Liver (tissue), 8 donors: ENCODE measurements at regions not wholly inside any gene's neighbourhood (a gene's known extent, or its start where the extent isn't known, plus 50 kb on each side); places are given as distances from the start of the nearest gene placed in this dataset.

Source experiments
- DNase-seq: peaks from one replicate; pipeline ENCODE4 v3.0.0-alpha.2; 2017; ENCODE audit warnings: low spot score
- H3K27ac ChIP-seq, 2 donors: one replicate each; pipeline ENCODE4 v1.7.0; 2013; ENCODE audit warnings: inconsistent platforms in 2 of 2, low read length in 2 of 2, control low read depth in 1 of 2, low read depth in 1 of 2, mild to moderate bottlenecking in 1 of 2
- H3K27me3 ChIP-seq, 4 donors: one replicate each; pipeline versions ENCODE4 v1.6.1 to v1.7.0; 2013; ENCODE audit warnings: low read length in 3 of 4, inconsistent platforms in 1 of 4, mild to moderate bottlenecking in 1 of 4, moderate library complexity in 1 of 4; ENCODE audit not compliant: control insufficient read depth in 4 of 4, insufficient read depth in 4 of 4
- H3K36me3 ChIP-seq, 4 donors: one replicate each; pipeline versions ENCODE4 v1.6.1 to v1.7.0; 2013; ENCODE audit warnings: low read length in 3 of 4, mild to moderate bottlenecking in 3 of 4, low read depth in 1 of 4, moderate library complexity in 1 of 4; ENCODE audit not compliant: control insufficient read depth in 4 of 4, insufficient read depth in 3 of 4
- H3K4me1 ChIP-seq, 4 donors: one replicate each; pipeline versions ENCODE4 v1.6.1 to v1.7.0; 2013; ENCODE audit warnings: low read length in 3 of 4, mild to moderate bottlenecking in 3 of 4, moderate library complexity in 1 of 4; ENCODE audit not compliant: control insufficient read depth in 4 of 4, insufficient read depth in 4 of 4
- H3K4me3 ChIP-seq, 3 donors: one replicate each; pipeline versions ENCODE4 v1.6.1 to v1.7.0; 2013; ENCODE audit warnings: low read length in 3 of 3, control low read depth in 1 of 3, low read depth in 1 of 3, mild to moderate bottlenecking in 1 of 3
- H3K9ac ChIP-seq, 2 donors: one replicate each; pipeline ENCODE4 v1.7.0; 2013; ENCODE audit warnings: low read length in 2 of 2, mild to moderate bottlenecking in 2 of 2, moderate library complexity in 2 of 2, control low read depth in 1 of 2, low read depth in 1 of 2
- H3K9me3 ChIP-seq, 4 donors: one replicate each; pipeline versions ENCODE4 v1.6.1 to v1.7.0; 2013; ENCODE audit warnings: low read length in 3 of 4; ENCODE audit not compliant: control insufficient read depth in 4 of 4
- EGR1 ChIP-seq, 2 donors: IDR thresholded peaks; 2 replicates each; pipeline ENCODE4 v1.6.1; 2016 to 2018; ENCODE audit warnings: antibody characterized with exemption in 2 of 2, low read depth in 2 of 2
- FOXA1 ChIP-seq: IDR thresholded peaks from 2 replicates; pipeline ENCODE4 v1.6.1; 2016; ENCODE audit warnings: antibody characterized with exemption
- GABPA ChIP-seq, 2 donors: IDR thresholded peaks in 1 of 2; conservative IDR thresholded peaks in 1 of 2; 2 replicates each; pipeline ENCODE4 v1.6.1; 2016; ENCODE audit warnings: antibody characterized with exemption in 2 of 2, mild to moderate bottlenecking in 1 of 2, moderate library complexity in 1 of 2
- HNF4A ChIP-seq, 2 donors: conservative IDR thresholded peaks; 2 replicates each; pipeline ENCODE4 v1.6.1; 2016; ENCODE audit warnings: antibody characterized with exemption in 2 of 2, mild to moderate bottlenecking in 2 of 2
- HNF4G ChIP-seq: IDR thresholded peaks from 2 replicates; pipeline ENCODE4 v1.6.1; 2016; ENCODE audit warnings: antibody characterized with exemption
- JUND ChIP-seq, 2 donors: IDR thresholded peaks; 2 replicates each; pipeline ENCODE4 v1.6.1; 2016; ENCODE audit warnings: antibody characterized with exemption in 2 of 2
- NR2F2 ChIP-seq: IDR thresholded peaks from 2 replicates; pipeline ENCODE4 v1.6.1; 2016; ENCODE audit warnings: antibody characterized with exemption
- RAD21 ChIP-seq, 2 donors: IDR thresholded peaks; 2 replicates each; pipeline ENCODE4 v1.6.1; 2016; ENCODE audit warnings: antibody characterized with exemption in 2 of 2, mild to moderate bottlenecking in 2 of 2
- RXRA ChIP-seq, 2 donors: IDR thresholded peaks; 2 replicates each; pipeline ENCODE4 v1.6.1; 2017 to 2018; ENCODE audit warnings: antibody characterized with exemption in 2 of 2, mild to moderate bottlenecking in 1 of 2
- TAF1 ChIP-seq: conservative IDR thresholded peaks from 2 replicates; pipeline ENCODE4 v1.6.1; 2016; ENCODE audit warnings: antibody characterized with exemption, mild to moderate bottlenecking
- YY1 ChIP-seq: IDR thresholded peaks from 2 replicates; pipeline ENCODE4 v1.6.1; 2016; ENCODE audit warnings: antibody characterized with exemption, mild to moderate bottlenecking
- WGBS: extraction: QIAGEN DNeasy Blood & Tissue Kit; methylation state at CpG from one replicate; pipeline ENCODE4 v1.1.7; 2013; 5-methylcytosine and 5-hydroxymethylcytosine counted together
- TF ChIP-seq, protein P1 (sequence below): IDR thresholded peaks from 2 replicates; pipeline ENCODE4 v1.6.1; 2016; ENCODE audit warnings: antibody characterized with exemption
- TF ChIP-seq, protein P2 (sequence below): IDR thresholded peaks from 2 replicates; pipeline ENCODE4 v1.6.1; 2016; ENCODE audit warnings: antibody characterized with exemption
- TF ChIP-seq, protein P3 (sequence below): IDR thresholded peaks from 2 replicates; pipeline ENCODE4 v1.6.1; 2016; ENCODE audit warnings: antibody characterized with exemption
- TF ChIP-seq, protein P4 (sequence below): fragments of 150-350 bp; IDR thresholded peaks from 2 replicates; pipeline ENCODE4 v1.5.1; 2017; ENCODE audit warnings: improper control_type of control experiment, low read depth, low read length; ENCODE audit not compliant: missing input control
- TF ChIP-seq, protein P5 (sequence below): IDR thresholded peaks from 2 replicates; pipeline ENCODE4 v1.6.1; 2016; ENCODE audit warnings: antibody characterized with exemption, mild to moderate bottlenecking
- donor health status: healthy.
- donor health status: healthy.
- donor health status: healthy.
- donor health status: healthy.
- donor health status: healthy.

DNA sequence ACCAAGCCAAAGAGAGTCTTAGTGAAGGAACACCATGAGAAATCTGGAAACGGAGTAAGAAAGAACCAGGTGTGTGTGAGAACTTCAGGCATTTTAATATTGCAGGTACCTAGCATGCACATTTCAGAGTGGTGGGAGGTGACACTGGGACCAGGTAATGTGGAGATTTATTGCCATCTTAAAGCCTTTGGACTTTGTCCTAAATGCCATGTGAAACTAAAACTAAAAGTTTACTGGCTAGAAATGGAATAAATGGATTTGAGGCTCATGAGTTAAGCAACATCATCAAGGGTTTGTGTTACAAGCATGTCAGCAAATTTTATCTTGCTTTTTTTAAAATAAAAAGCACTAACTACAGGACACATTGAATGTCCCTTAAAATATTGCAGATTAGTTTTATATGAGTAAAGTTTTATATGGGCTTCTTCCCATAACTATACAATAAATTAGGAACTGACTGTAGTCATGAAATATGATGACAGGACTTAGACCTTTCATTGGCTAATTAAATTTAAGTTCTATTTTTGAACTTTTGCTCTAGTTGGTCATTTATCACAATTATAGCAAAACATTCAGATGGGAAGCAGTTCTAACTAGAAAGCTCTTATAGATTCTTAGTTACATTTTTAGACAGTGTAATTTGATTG is 721.1 kb upstream of the NOVA1 start:
- no peak for DNase-seq
- H3K9me3 ChIP-seq: no peaks in the 10 kb centered on the region

DNA sequence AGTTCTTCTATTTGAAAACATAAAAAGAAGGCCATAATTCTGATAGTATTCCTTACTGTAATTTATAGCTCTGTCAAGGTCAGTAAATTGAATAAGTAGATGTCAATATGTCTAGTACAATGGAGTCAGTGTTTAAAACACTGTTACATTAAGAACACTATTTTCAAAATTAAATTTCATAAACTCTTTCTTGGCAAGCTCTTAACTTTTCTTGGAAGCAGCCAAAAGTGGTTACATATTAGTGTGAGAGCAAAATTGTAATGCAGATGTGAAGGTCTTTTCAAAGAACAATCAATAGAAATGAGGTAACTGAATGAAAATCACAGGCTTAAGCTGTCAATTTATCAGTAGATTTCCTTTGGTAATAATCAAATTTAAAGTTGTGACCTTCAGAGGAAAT is 722.4 kb upstream of the NOVA1 start:
- Histone ChIP-seq H3K4me1 (no peaks in the 10 kb centered on the region), H3K27me3 (no peaks in the 10 kb centered on the region), H3K4me3 (no peak overlapping the region), H3K36me3 (no peaks in the 10 kb centered on the region), H3K27ac (no peak overlapping the region), H3K9ac (no peak overlapping the region), H3K9me3 (peaks cover 0 to 7% (median 0%) of the 10 kb centered on the region in 4 donors)
- no peak for DNase-seq
- TF ChIP-seq YY1 (no peak), HNF4A (conservative IDR thresholded peaks at IDR 0.05) (no peak), RAD21 (IDR thresholded peaks at IDR 0.05) (no peak), EGR1 (IDR thresholded peaks at IDR 0.05; ENCODE audit: low read depth in 2 of 2) (no peak), RXRA (IDR thresholded peaks at IDR 0.05) (no peak), JUND (IDR thresholded peaks at IDR 0.05) (no peak), TAF1 (no peak), NR2F2 (no peak), FOXA1 (no peak), GABPA (IDR thresholded peaks at IDR 0.05 in 1 of 2, conservative IDR thresholded peaks at IDR 0.05 in 1 of 2) (no peak)
- TF ChIP-seq, protein P1, sequence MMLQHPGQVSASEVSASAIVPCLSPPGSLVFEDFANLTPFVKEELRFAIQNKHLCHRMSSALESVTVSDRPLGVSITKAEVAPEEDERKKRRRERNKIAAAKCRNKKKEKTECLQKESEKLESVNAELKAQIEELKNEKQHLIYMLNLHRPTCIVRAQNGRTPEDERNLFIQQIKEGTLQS: no peak
- TF ChIP-seq, protein P2, sequence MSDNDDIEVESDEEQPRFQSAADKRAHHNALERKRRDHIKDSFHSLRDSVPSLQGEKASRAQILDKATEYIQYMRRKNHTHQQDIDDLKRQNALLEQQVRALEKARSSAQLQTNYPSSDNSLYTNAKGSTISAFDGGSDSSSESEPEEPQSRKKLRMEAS: no peak
- TF ChIP-seq, protein P3, sequence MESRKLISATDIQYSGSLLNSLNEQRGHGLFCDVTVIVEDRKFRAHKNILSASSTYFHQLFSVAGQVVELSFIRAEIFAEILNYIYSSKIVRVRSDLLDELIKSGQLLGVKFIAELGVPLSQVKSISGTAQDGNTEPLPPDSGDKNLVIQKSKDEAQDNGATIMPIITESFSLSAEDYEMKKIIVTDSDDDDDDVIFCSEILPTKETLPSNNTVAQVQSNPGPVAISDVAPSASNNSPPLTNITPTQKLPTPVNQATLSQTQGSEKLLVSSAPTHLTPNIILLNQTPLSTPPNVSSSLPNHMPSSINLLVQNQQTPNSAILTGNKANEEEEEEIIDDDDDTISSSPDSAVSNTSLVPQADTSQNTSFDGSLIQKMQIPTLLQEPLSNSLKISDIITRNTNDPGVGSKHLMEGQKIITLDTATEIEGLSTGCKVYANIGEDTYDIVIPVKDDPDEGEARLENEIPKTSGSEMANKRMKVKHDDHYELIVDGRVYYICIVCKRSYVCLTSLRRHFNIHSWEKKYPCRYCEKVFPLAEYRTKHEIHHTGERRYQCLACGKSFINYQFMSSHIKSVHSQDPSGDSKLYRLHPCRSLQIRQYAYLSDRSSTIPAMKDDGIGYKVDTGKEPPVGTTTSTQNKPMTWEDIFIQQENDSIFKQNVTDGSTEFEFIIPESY: no peak
- TF ChIP-seq, protein P4, sequence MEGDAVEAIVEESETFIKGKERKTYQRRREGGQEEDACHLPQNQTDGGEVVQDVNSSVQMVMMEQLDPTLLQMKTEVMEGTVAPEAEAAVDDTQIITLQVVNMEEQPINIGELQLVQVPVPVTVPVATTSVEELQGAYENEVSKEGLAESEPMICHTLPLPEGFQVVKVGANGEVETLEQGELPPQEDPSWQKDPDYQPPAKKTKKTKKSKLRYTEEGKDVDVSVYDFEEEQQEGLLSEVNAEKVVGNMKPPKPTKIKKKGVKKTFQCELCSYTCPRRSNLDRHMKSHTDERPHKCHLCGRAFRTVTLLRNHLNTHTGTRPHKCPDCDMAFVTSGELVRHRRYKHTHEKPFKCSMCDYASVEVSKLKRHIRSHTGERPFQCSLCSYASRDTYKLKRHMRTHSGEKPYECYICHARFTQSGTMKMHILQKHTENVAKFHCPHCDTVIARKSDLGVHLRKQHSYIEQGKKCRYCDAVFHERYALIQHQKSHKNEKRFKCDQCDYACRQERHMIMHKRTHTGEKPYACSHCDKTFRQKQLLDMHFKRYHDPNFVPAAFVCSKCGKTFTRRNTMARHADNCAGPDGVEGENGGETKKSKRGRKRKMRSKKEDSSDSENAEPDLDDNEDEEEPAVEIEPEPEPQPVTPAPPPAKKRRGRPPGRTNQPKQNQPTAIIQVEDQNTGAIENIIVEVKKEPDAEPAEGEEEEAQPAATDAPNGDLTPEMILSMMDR: no peak

More for the DNA sequence above, 721.1 kb upstream of the NOVA1 start:
- no peaks in the 10 kb centered on the region for H3K27me3 ChIP-seq
- H3K36me3 ChIP-seq: no peaks in the 10 kb centered on the region
- H3K4me1 ChIP-seq: no peaks in the 10 kb centered on the region
- H3K4me3 ChIP-seq: no peak overlapping the region
- H3K27ac ChIP-seq: no peak overlapping the region
- H3K9ac ChIP-seq: no peak overlapping the region
- TF ChIP-seq, protein P2: no peak
- TF ChIP-seq EGR1 (IDR thresholded peaks at IDR 0.05; ENCODE audit: low read depth in 2 of 2): no peak
- TF ChIP-seq, protein P4: no peak
- TF ChIP-seq, protein P5, sequence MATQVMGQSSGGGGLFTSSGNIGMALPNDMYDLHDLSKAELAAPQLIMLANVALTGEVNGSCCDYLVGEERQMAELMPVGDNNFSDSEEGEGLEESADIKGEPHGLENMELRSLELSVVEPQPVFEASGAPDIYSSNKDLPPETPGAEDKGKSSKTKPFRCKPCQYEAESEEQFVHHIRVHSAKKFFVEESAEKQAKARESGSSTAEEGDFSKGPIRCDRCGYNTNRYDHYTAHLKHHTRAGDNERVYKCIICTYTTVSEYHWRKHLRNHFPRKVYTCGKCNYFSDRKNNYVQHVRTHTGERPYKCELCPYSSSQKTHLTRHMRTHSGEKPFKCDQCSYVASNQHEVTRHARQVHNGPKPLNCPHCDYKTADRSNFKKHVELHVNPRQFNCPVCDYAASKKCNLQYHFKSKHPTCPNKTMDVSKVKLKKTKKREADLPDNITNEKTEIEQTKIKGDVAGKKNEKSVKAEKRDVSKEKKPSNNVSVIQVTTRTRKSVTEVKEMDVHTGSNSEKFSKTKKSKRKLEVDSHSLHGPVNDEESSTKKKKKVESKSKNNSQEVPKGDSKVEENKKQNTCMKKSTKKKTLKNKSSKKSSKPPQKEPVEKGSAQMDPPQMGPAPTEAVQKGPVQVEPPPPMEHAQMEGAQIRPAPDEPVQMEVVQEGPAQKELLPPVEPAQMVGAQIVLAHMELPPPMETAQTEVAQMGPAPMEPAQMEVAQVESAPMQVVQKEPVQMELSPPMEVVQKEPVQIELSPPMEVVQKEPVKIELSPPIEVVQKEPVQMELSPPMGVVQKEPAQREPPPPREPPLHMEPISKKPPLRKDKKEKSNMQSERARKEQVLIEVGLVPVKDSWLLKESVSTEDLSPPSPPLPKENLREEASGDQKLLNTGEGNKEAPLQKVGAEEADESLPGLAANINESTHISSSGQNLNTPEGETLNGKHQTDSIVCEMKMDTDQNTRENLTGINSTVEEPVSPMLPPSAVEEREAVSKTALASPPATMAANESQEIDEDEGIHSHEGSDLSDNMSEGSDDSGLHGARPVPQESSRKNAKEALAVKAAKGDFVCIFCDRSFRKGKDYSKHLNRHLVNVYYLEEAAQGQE: no peak
- no peak for TF ChIP-seq HNF4G
- TF ChIP-seq GABPA (IDR thresholded peaks at IDR 0.05 in 1 of 2, conservative IDR thresholded peaks at IDR 0.05 in 1 of 2): no peak
- WGBS: 75% methylated on average over 1 of the region's 1 CpG
